HG03103 (cell line): ENCODE measurements at regions not wholly inside any gene's neighbourhood (a gene's known extent, or its start where the extent isn't known, plus 50 kb on each side); places are given as distances from the start of the nearest gene placed in this dataset.

Experiments
- ATAC-seq: cut with Tn5 transposase; IDR thresholded peaks from one replicate; pipeline ENCODE4 v1.9.1; 2021; ENCODE audit warnings: low read depth; ENCODE audit not compliant: unreplicated experiment

DNA sequence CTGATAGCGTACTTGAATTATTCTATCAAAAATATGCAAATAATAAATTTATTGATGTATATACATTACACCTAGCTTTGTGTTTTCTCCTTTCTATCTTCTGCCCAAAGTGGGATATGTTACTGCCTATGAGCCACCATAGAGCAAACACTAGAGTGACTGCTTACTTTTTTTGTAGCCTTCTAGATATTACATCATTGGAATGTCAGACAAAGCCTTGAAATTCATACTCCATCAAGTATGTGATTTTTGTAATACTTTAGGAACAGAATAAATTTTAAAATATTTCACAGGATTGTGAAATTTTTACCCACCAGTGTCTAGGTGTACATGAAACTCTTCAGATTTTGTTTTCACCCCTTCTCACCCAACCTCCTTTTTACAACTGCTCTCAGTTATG, 787.6 kb downstream of the USP25 start:
- ATAC-seq, result no peak

DNA sequence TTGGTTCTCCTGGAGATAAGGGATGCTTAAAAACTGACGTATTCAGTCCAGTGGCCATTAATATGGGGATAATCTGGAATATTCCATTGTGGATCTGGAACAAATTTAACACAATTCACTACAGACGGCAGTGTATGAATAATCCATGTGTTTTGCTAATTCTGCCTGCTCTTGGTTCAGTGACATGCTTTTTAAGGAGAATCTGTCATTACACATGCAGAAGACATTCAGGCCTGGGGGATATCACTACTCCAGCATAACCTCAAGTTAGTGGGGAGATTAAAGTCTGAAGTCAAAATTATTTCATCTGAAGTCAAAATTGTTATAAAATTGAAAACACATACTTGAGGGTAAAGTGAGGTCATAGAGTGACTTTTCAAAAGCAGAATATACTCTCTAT, 789.3 kb downstream of the USP25 start:
- no peak for ATAC-seq

DNA sequence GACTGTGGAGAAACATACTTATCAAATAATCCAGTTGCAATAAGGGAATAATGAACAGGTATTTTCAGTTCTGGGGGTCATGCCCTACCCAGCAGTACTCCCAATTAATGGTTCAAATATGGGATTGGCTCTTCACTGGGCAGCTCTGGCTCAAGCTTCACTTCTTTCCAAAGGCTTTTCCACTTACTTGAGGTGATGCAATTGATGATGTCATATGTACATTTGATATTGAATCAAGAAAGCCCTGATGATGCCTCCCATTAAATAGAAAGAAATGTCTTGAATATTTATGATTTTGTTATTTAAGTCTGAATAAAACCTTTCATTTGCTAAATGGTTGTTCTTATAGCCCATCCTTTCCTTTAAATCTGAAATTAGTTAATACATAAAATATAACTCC, 789.9 kb downstream of the USP25 start:
- ATAC-seq, result no peak

DNA sequence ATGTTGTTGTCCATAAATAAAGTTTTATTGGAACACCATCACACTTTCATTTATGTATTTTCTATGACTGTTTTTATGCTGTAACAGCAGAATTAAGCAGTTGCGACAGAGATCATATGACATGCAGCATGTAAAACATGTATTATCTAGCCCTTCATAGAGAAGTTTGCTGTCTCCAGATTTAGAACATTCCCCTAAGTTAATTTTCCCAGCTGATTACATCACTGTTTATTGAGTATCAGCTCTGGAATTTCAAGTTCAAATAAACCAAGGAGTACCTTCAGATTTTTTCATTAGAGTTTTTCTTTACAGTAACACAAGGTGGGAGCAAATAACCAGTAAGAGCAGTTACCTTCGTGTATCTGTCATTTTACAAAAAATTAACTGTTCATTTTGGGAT, 792.8 kb downstream of the USP25 start:
- no peak for ATAC-seq

DNA sequence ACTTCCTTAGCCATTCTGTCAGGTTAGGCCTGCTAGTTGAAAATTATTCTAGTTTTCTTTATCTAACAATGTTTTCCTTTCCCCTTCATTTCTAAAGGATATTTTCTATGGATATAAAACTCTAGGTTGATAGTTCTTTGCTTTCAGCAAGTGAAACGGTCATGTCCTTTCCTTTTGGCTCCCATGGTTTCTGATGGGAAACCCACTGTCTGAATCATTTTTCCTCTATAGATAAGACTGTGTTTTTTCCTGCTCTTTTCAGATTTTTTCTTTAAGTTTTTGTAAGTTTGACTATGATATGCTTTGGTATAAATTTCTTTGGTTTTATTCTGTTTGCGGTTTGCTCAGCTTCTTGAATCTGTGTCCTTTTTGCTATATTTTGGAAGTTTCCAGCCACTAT, 800.9 kb downstream of the USP25 start:
- no peak for ATAC-seq

DNA sequence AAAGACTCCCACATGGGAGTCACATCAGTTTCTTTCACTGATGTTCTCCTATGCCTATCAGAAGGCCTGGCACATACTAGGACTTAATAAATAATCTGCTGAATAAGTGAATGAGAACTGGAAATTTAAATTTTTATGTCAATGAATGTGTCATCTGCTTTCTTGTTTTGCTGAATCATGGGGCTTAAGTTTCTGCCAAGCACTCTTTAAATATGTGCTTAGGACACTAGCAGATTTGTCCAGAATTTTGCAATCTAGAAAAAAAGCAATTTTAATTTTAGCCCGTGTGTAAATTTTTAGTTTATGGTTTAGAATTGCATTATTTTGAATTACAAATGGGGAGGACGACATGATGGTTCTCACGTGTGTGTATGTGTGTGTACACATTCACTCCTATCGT, 803.1 kb downstream of the USP25 start:
- no peak for ATAC-seq

DNA sequence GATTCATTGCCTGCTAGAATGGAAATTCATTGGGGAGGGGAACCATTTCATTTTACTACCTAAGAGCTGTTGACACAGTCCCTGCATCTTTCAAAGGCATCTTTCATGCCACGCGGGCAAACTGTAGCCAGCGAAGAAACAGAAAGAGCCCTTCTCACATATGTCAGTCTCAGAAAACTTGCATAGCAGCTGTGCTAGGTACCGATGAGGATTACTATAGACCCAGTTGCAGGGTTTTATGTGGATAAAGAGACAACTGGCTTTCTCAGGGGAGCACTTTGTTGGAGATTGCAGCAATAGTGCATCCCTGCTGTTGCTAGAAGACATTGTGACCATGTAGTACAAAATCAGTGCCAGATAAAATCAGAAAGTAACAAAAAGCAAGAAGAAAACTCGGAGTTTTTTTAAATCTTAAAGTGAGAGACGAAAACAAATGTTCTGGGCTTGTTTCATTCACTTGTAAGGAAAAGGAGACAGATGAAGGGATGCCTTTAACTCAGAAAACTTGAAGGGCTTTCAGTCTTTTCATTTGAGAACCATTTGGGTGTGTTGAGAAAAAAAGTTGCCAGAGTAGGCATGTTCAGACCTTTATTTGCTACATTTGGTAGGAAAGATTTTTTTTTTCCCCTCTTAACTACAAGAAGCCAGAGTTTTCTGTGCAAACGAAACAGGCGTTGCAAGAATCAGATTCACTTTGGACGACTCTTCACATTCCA, 804.1 kb downstream of the USP25 start:
- ATAC-seq, result no peak

DNA sequence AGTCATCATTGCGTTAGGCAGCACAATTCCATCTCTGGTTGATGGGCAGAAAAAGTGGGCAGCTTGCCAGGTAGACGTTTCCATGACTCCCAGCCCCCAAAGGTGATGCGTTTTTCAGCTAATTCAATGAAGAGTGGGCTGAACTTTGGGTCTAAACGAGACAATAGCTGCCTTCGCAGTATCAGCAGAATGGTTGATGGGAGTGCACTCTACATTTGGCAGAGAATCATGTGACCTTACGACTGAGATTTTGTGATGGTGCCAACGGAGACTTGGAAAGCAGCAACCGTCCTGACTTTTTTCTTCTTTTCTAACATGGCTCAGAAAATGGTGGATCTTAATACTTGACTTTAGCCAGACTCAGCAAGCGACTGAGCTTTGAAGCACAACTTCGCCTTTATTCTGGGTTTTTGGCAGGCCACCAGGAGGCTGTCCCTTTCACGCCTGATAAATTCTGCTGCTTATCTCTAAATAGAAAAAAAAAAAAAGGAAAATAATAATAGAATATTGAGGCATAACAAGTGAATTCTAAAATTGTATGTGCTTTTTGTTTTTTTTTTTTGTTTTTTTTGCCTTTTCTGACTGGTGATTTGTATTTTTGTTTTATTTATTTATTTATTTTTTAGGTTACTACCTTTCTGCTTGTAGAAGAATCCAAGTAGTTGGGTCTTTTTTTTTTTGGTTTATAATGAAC, 804.8 kb downstream of the USP25 start:
- no peak for ATAC-seq

DNA sequence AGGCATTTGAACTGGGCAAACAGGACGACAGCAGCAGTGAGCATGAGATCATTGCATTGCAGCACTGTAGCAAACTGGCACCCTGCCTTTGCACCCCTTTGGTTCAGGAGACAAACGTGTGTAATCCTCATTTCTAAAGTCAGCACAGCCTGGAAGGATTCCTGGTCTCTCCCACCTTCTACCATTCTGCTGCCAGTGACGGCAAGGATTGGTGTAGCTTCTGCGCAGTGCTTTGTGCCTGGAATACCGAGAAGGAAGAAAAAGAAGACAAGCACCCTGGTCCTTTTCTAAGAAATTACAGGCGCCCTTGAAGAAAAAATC, 805.3 kb downstream of the USP25 start:
- ATAC-seq, result no peak

DNA sequence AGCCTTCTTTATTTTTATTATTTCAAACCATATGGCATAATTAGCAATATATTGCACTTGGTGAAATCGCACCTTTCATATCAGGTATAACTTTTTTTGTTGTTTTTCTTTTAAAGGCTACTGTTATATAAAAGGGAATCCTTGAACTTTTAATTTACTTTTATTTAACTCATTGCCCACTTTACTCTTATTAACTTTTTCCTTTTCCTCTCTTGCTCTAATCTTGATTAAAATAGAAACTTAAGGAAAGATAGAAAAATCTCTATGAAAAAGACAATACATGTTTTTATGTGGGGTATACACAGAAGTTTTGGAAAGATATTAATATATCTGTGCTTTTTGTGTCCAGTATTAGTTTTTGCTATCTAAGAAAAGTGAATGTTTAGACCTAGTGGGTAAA, 805.8 kb downstream of the USP25 start:
- no peak for ATAC-seq

DNA sequence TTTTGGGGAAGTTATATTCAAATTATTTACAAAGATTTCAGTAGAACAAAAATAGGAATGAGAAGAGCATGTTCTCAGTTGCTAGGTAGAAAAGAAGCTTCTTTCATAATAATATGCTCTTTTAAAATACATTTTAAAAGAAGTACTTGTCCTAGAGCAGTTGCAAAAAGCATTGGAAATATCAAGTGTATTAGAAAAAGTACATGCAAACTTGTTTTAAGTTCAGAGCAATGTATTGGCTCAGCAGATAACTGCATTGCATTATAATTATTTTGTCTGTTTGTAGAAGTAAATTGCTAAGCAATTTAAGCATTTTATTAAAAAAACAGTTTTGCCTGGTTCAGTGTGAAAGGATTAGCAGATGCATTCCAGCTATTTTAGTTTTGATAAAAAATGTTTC, 806.4 kb downstream of the USP25 start:
- ATAC-seq, result no peak

DNA sequence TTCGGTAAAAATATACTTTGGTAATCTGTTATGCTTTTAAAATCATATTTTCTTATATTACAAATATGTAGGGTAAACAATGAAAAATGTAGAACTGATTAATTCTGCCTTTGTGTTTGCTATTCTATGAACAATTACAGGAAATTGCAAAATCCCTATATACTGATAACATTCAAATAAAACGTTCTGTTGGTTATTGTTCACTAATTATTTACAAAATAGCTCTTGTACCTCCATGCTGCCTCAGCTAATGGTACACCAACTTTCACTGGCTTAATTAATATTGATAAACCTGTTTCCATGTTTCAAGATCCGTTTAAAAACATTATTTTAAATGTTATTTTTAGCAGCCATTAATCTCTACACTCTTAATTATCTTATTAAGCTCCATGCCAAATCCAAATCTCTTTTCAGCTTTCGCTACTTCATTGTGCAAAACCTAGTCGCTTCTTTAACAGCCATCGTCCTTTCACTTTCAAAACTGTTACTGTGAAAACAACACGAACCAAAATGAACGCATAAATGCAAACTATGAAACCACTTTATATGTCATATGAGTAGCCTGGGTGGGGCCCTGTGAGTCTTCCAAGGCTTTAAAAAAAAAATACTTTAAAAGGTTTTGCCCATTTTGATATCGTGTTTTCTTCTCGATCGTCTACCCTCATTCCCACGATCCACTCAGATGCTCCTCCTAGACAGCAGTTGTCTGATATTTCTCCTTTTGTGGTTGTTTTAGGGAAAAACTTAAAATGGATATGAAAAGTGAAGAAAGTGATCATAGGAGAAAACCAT, 807.1 kb downstream of the USP25 start:
- ATAC-seq, result no peak

DNA sequence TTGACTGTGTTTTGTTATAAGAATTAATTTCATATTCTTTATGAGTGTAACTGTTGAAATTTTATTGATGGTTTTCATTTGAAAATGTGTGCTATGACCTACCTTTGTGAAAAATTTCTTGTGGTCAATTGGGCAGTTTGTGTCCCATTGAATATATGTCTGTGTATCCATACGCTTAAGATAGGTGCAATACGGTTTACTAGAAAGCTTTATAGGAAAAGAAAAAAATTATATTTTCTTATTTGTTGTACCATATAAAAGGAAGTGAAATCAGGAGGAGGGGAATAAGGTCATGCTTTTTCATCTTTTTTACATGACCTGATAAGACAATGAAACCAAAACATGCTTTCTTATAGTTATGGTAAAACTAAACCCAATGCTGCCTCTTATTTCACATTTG, 807.7 kb downstream of the USP25 start:
- no peak for ATAC-seq

DNA sequence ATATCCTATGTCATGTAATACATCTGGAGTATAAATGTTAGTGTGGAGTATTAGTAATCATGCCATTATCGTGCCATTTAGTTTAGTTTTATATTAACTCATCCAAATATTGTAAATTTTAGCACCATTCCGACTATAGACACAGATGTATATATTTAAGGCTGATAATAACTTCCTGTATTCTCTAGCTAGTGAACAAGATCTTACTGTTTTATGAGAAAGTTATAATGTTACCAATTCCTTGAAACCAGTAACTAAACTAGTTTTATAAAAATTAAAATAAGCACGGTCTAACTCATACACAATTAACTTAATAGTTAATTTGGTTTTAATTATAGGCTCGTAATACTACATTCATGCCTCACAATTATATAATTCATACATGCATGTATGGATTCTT, 808.6 kb downstream of the USP25 start:
- no peak for ATAC-seq

DNA sequence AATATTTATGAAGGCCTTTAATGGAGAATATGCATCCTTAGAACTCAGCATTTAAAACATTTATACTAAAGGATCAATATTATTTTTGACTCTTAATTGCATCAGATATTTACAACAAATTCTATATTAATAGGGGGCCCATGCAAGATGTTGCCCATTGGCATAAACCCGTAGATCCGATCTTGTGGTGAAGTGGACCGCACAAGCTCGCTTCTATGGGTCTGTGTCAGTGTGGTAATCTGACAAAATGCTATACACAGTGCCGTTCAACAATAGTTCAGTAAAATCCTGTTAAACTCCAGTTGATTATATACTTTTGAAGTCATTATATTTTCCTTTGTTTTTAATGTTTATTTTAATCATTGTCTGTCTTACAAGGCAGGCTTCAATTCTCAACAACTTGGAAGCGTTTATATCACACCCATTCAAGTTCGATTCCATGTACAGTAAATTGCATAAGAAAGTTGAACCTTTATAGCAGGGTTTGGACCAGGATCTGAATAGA, 809.2 kb downstream of the USP25 start:
- ATAC-seq, result no peak

DNA sequence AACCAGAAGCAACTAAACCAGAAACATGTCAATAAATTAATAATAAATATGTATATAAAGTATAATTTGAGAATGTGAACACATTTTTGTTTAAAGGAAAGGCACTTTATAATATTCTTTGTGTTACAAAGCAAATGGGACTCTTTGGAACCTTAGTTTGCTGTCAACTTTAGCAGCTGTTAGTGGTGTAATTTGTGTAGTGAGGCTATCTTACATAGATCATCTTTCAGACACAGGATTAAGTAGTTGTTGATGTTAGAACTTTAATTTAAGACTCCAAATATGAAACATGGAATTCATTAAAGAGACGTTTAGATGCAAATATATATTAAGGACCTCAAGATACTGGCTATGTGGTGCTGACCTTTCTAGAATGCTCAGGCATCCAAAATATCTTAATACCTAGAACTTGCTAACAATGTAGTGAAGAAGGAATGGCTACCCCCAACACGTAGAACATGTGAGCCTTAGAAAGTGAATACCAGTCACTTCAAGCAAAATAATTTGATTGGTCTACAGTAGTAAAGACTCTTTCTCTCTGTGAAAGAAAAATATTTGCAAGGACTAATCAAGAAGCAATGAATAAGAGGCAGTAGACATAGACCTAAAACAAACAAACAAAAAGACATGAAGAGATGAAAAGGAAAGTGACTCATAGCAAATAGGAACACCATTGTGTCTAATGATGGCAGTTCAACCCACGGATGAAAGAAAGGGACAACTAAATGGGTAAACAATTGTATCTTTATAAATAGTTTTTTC, 811.4 kb downstream of the USP25 start:
- ATAC-seq, result no peak

DNA sequence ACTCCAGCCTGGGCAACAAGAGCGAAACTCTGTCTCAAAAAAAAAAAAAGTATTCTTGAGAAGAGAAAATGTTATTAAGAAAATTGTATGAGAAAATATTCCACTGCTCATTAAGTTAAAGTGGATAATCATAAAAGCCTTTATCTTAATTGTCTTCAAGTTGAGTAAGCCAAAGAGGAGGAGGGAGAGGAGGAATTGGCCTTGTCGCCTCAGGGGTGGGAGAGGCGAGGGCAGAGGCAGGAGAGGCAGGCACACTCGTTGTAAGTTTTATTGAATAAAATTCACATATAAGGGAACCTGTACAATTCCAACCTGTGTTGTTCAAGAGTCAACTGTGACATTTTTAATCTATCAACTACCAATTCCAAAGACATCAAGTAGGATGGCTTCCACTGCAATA, 820.3 kb downstream of the USP25 start:
- no peak for ATAC-seq

DNA sequence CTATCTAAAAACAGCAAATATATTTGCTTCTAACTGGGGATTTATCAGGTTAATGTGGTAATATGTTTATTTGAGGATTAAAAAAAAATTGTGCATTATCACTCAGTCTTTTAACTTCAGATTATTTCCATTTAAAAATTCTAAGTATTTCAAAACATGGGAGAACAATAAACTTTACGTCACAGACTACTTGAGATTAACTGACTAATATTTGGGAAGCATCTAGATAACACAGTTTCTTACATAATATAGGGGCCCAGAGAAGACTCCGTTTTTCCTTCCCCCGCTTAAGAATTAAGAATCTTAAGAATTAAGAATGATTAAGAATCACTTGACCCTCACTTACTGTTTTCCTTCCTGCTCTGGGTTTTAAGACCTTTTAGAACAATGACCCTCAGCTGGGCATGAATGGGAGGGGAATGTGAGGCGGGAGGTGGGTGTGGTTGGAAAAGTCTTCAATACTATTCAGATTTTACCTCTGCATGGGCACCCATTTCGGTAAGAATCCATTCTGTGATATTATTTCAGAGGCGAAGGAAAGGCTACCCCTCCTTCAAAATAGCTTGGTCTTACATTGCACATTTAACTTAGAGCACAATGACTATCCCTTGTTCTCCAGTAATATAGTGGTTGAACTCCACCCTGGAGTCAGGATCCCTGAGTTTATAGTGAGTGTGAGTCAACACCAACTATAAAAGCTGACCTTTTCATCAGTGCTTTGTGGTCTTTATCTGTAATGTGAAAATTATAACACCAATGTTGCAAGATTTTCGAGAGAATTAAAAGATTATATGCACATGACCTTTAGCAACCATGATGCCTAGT, 821.3 kb downstream of the USP25 start:
- ATAC-seq, result no peak

DNA sequence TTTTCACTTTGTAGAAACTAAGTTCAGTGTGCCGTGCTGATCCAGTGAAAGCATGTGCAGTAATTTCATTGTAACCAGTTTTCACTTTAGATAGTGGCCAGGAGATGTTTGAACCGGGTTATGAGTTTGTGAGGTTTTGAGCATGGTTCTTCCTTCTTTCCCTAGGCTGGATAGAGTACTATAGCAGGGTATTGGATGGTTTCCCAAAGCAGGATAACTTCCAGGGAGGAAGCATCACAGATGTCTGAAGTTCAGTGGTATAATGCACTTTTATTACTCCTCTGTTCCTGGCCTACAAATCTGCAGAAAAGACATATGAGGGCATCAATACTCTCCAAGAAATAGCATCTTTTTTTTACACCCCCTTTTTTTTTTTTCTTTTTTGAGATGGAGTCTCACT, 823.1 kb downstream of the USP25 start:
- no peak for ATAC-seq

DNA sequence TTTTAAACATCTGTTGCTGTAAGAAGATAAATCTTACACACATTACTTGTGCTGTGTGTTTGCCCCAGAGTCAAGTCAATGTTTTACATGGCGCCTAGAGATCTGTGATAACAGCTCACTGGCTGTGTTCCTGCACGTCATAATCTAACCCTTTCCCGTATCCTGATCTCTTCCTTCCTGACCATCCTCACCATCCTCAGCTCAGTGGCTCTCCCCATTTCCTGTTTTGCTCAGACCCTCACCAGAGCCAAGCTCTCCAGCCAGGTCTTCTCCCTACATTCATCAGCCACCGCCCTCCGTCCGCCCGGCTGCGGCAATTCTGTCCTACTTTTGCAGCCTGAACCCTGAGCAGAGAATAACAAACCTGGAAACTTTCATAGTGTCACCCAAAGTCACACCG, 824.7 kb downstream of the USP25 start:
- no peak for ATAC-seq
